Heart right ventricle (tissue), 16 donors: ENCODE measurements at regions not wholly inside any gene's neighbourhood (a gene's known extent, or its start where the extent isn't known, plus 50 kb on each side); places are given as distances from the start of the nearest gene placed in this dataset.

Source experiments
- ATAC-seq, 8 donors: fragments of 200-7000 bp; cut with Tn5 transposase; one replicate each; pipeline ENCODE4 v1.9.1; 2020; ENCODE audit warnings: mild to moderate bottlenecking in 8 of 8, moderate library complexity in 8 of 8, moderate number of reproducible peaks in 1 of 8
- DNase-seq, 2 donors: peaks; one replicate each; pipeline ENCODE4 v3.0.0-alpha.2; 2020
- H3K27ac ChIP-seq, 10 donors: fragments of 200-600 bp; sonication (generic) in 2 of 10; one replicate each; pipeline versions ENCODE4 v1.5.0 to v1.8.0; 2020 to 2022; ENCODE audit warnings: mild to moderate bottlenecking in 3 of 10
- H3K27me3 ChIP-seq, 7 donors: fragments of 200-600 bp; one replicate each; pipeline ENCODE4 v1.8.0; 2021 to 2022; ENCODE audit warnings: mild to moderate bottlenecking in 2 of 7
- H3K36me3 ChIP-seq, 9 donors: fragments of 200-600 bp; sonication (generic) in 1 of 9; one replicate each; pipeline versions ENCODE4 v1.5.0 to v1.8.0; 2020 to 2022; ENCODE audit warnings: mild to moderate bottlenecking in 2 of 9
- H3K4me1 ChIP-seq, 9 donors: fragments of 200-600 bp; sonication (generic) in 1 of 9; one replicate each; pipeline versions ENCODE4 v1.5.0 to v1.8.0; 2020 to 2022; ENCODE audit warnings: mild to moderate bottlenecking in 4 of 9
- H3K4me3 ChIP-seq, 10 donors: fragments of 200-600 bp; sonication (generic) in 2 of 10; one replicate each; pipeline versions ENCODE4 v1.5.0 to v1.8.0; 2020 to 2022; ENCODE audit warnings: mild to moderate bottlenecking in 7 of 10, moderate library complexity in 2 of 10
- H3K9me3 ChIP-seq, 11 donors: fragments of 200-600 bp in 10 of 11; sonication (generic) in 2 of 11; one replicate each; pipeline versions ENCODE4 v1.5.0 to v1.8.0; 2013 to 2022; ENCODE audit warnings: mild to moderate bottlenecking in 2 of 11, control low read depth in 1 of 11, moderate library complexity in 1 of 11
- WGBS, 2 donors: extraction: QIAGEN DNeasy Blood & Tissue Kit; methylation state at CpG; one replicate each; pipeline ENCODE4 v1.1.7; 2013; ENCODE audit warnings: inconsistent platforms in 1 of 2; 5-methylcytosine and 5-hydroxymethylcytosine counted together
- intact Hi-C, 10 donors: fragments of 100-400 bp; cut with DNase I; formaldehyde crosslinking; loops; one replicate each; pipeline versions ENCODE4 v1.11.1 to v1.14.2; 2022
- TF ChIP-seq, protein P1 (sequence below), 9 donors: fragments of 200-600 bp; sonication (generic) in 2 of 9; IDR thresholded peaks; one replicate each; pipeline versions ENCODE4 v1.5.0 to v1.8.0; 2021 to 2022; ENCODE audit warnings: antibody characterized with exemption in 9 of 9, mild to moderate bottlenecking in 5 of 9, moderate library complexity in 1 of 9
- donor health status: Arrhythmogenic right ventricular cardiomyopathy.
- donor health status: ischemic (EF 13 %, LVEDD 7.1; RV severe dilation, severe dysfunction).
- donor health status: healthy with polysubstance abuse.
- donor health status: DM: no; HTN: yes; CAD: no.
- donor health status: DM: no; HTN: no; CAD: no.
- donor health status: ischemic (EF 25% LVEDD 6.9; RV normal size, moderate dysfunction).
- donor health status: ischemic (EF 25% LVEDD 5.7; RV mildly dilated, moderate dysfunction).
- donor health status: healthy.
- donor health status: DM: yes; HTN: yes; CAD: no.
- donor health status: Ischemic cardiomyopathy.
- donor health status: ischemic (EF 35%, LVEDD 5.7; RV mildly dilated, moderate dysfunction).
- donor health status: nonischemic (EF 11% LVEDD 7.7; RV severe dilation, severe dysfunction).
- donor health status: DM: yes; HTN: yes; CAD: no.
- donor health status: PGD.
- donor health status: ischemic (EF 29% LVEDD 5.4; RV normal size, mild dysfunction).
- donor health status: nonischemic (EF 23%, LVEDD 6.1; RV moderate dilation, normal function).

DNA sequence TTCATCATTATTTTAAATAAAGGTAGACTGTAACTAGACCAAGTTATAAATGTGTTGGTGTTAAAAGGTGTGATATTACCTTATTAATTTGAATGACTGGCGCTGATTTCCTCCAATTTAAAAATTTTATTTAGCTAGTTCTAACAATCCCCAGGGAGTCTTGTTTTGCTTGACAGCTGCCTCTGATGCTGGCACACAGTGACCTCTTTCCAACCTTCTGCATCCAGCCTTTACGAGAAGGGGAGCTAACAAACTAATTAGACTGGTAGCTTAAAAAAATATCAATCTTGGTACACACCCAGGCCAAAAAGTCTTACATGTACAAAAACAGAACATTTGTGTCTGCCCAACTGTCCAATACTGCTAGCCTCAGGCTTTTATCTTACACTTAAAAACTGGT lies 51.8 kb upstream of the ENPEP start:
- Histone ChIP-seq H3K36me3 (no peaks in the 10 kb centered on the region), H3K4me3 (no peak overlapping the region), H3K27ac (no peak overlapping the region), H3K9me3 (peaks cover 0 to 24% (median 0%) of the 10 kb centered on the region in 11 donors), H3K4me1 (no peaks in the 10 kb centered on the region), H3K27me3 (no peaks in the 10 kb centered on the region)
- TF ChIP-seq, protein P1, sequence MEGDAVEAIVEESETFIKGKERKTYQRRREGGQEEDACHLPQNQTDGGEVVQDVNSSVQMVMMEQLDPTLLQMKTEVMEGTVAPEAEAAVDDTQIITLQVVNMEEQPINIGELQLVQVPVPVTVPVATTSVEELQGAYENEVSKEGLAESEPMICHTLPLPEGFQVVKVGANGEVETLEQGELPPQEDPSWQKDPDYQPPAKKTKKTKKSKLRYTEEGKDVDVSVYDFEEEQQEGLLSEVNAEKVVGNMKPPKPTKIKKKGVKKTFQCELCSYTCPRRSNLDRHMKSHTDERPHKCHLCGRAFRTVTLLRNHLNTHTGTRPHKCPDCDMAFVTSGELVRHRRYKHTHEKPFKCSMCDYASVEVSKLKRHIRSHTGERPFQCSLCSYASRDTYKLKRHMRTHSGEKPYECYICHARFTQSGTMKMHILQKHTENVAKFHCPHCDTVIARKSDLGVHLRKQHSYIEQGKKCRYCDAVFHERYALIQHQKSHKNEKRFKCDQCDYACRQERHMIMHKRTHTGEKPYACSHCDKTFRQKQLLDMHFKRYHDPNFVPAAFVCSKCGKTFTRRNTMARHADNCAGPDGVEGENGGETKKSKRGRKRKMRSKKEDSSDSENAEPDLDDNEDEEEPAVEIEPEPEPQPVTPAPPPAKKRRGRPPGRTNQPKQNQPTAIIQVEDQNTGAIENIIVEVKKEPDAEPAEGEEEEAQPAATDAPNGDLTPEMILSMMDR (IDR thresholded peaks at IDR 0.05), result no peak
- ATAC-seq (no peak), DNase-seq (no peak)
- intact Hi-C loops, result no loop called here
- WGBS, 2 donors, result 48 to 63% methylated on average over 2 of the region's 2 CpGs

DNA sequence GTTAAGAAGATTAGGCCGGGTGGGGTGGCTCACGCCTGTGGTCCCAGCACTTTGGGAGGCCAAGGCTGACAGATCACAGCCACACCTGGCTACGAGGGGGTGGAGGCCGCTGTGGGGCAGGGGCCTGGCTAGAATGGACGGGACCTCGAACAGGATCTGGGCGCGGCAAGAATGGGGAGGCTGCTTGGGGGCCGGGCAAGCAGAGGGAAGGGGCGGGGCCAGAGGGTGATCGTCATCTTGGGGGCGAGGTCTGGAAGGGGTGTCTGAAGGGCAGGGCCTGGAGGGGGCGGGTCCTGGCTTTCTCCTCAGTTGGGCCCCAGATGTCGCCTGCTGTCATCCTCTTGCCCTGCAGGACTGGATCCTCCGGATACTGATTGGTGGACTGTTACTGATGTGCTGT lies 57.3 kb upstream of the ENPEP start:
- ATAC-seq (no peak), DNase-seq (peak in 1 of 2 donors; percentile 6)
- no peaks in the 10 kb centered on the region for H3K27me3 ChIP-seq
- peaks cover 0 to 15% (median 0%) of the 10 kb centered on the region in 11 donors for H3K9me3 ChIP-seq
- no peak overlapping the region for H3K4me3 ChIP-seq
- intact Hi-C loops, result no loop called here
- H3K4me1 ChIP-seq, result peaks cover 0 to 6% (median 0%) of the 10 kb centered on the region in 9 donors
- WGBS, 2 donors, result 88% methylated on average over 15 of the region's 15 CpGs
- no peaks in the 10 kb centered on the region for H3K36me3 ChIP-seq
- H3K27ac ChIP-seq, result no peak overlapping the region
- TF ChIP-seq, protein P1 (IDR thresholded peaks at IDR 0.05), result no peak

DNA sequence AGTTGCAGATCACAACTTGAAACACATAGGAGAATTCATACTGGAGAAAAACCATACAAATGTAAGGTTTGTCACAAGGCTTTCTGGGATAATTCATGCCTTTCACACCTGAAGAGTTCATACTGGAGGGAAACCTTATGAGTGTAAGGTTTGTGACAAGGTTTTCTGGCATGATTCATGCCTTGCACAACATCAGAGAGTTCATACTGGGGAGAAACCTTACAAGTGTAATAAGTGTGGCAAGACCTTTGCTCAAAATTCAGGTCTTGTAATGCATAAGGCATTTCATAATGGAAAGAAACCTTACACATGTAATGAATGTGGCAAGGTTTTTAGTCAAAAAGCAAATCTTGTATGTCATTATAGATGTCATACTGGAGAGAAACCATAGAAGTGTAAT lies 58.8 kb upstream of the ENPEP start:
- H3K4me3 ChIP-seq, result no peak overlapping the region
- ATAC-seq (no peak), DNase-seq (no peak)
- intact Hi-C loops, result no loop called here
- H3K9me3 ChIP-seq, result peaks cover 0 to 9% (median 0%) of the 10 kb centered on the region in 11 donors
- H3K27me3 ChIP-seq, result no peaks in the 10 kb centered on the region
- H3K27ac ChIP-seq, result no peak overlapping the region
- peaks cover 0 to 6% (median 0%) of the 10 kb centered on the region in 9 donors for H3K4me1 ChIP-seq
- TF ChIP-seq, protein P1 (IDR thresholded peaks at IDR 0.05), result no peak
- H3K36me3 ChIP-seq, result no peaks in the 10 kb centered on the region

DNA sequence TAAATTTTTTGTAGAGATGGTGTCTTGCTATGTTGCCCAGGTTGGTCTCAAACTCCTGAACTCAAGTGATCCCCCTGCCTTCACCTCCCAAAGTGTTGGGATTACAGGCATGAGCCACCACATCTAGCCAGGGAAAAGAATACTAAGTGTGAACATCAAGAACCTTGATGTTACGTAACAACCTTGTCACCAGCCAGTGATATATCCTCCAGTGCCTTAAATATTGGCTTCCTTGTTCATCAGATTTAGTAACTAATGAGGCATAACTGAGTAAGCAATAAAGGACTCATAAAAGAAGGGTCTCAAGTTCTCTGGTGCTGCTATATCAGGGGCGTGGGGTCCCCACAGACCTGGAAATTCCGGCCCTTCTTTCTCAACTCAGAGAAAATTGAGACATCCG lies 60.5 kb upstream of the ENPEP start:
- intact Hi-C loops, result no loop called here
- Histone ChIP-seq H3K27me3 (peaks cover 0 to 5% (median 0%) of the 10 kb centered on the region in 7 donors), H3K9me3 (no peaks in the 10 kb centered on the region), H3K4me3 (no peak overlapping the region), H3K4me1 (peaks cover 0 to 6% (median 0%) of the 10 kb centered on the region in 9 donors), H3K27ac (peak overlapping the region in 1 of 10 donors; percentile 10), H3K36me3 (no peaks in the 10 kb centered on the region)
- DNase-seq (no peak), ATAC-seq (no peak)
- TF ChIP-seq, protein P1 (IDR thresholded peaks at IDR 0.05), result no peak
- 86% methylated on average over 4 of the region's 4 CpGs for whole genome bisulfite sequencing, 2 donors
